NCI-H2081 (cell line): ENCODE measurements at regions not wholly inside any gene's neighbourhood (a gene's known extent, or its start where the extent isn't known, plus 50 kb on each side); places are given as distances from the start of the nearest gene placed in this dataset.
"Not testable (repeated sequence)": the region's sequence is repeated elsewhere in the genome, so short reads cannot be mapped to it uniquely, and the experiment has no call there.

Experiments used
- DNase-seq, 2 experiments: peaks; one replicate each; lab custom pipeline; 2025; lab: John Stamatoyannopoulos, UW

DNA sequence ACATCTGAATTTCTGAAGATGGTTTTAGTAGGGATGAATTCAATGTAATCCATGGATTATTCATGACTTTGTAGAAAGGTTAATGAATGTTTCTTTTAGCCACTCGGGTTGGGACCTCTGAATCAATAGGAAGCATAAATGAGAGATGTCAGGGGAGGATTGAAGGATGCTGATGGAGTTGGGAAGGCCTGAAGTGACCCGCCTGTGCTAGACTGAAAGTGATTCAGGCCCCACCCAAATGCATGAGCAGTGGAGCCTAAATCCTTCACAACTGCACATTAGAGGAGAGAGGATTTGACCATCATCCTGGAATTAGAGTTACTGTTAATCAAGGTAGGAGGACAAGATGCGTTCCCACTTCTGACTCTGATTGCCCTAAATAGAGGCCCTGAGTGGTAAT lies 162.2 kb upstream of the PTPN20 start:
- DNase-seq: not testable (repeated sequence)

DNA sequence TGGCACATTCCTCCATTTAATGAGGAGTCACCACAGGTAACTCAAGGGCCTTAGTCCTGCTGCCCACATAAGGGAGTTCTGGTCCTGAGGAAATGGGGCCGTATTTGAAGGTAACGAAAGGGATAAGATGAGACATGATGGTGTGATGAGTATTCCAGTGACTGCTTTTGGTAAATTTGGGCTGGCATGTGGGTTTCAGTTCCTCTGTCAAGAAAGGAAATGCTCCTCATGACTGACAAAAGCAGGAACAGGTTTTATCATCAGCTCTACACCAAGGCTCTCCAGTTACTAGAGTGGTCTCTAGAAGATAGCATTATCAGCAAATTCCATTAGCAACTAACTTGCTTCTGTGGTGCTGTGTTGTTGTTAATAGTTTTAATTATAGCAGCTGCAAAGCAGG lies 161.8 kb upstream of the PTPN20 start:
- not testable (repeated sequence) for DNase-seq

DNA sequence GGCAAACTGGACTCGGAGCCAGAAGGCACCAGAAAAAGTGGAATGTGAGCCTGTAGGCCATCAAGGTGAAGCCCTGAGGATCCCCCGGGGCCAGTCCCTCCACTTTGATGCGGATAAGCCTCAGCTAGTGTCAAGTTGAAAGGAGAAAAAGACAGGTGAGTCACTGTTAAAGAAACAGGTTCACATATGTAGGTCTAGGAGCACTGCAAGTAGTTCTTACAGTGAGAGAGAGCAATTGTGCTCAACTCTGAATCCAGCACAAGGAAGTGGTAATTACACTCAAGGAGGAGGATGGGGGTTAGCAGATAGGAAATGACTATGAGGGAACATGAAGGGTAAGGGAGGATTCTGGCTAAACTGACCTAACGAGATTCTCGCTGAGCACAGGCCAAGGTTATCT lies 157.5 kb upstream of the PTPN20 start:
- DNase-seq: not testable (repeated sequence)

DNA sequence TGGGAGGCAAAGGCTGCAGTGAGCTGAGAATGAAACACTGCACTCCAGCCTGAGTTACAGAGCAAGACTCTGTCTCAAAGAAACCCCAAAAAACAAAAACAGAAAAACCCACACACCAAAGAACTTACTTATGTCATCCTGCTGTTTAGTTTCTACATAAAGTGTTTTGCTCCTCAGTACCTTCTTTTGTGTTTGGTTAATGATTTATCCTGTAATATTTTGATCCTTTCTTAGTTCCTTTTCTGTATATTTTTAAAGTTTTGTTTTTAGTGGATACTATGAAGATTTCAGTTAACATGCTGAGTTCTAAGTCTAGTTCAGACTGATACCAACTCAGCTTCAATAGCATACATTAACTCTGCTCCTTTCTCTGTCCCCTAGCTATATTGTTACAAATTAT lies 149.8 kb upstream of the PTPN20 start:
- DNase-seq: not testable (repeated sequence)

DNA sequence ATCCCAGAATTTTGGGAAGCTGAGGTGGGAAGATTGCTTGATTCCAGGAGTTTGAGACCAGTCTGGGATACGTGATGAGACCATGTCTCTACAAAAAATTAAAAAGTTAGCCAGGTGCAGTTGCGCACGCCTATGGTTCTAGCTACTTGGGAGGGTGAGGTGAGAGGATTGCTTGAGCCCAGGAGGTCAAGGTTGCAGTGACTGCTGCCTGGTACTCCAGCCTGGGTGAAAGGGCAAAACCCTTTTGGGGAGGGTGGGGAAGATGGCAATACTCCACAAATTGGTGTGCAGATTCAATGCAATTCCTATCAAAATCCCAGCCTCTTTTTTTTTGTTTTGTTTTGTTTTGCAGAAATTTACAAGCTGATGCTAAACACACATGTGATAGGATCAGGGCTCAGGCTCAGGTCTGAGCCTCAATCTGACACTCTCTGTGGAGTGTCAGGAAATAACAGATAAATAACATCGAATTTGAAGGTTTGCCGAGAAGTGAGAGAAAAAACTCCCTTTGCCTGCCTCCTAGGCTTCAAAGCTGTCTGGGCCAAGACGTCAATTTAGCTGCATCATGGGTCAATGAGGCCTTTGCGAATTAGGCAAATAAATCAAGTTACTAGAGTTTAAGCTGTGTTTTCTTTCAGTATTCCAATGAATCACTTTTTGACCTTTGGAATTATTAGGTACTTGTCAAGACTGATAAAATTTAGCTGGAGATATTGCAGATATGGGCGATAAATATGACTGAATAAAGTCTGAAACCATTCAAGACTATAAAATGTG lies 142.5 kb upstream of the PTPN20 start:
- DNase-seq: not testable (repeated sequence)

GRCh38 chr10:46773178-46773896 lies 137.9 kb upstream of the PTPN20 start:
- DNase-seq: not testable (repeated sequence)

DNA sequence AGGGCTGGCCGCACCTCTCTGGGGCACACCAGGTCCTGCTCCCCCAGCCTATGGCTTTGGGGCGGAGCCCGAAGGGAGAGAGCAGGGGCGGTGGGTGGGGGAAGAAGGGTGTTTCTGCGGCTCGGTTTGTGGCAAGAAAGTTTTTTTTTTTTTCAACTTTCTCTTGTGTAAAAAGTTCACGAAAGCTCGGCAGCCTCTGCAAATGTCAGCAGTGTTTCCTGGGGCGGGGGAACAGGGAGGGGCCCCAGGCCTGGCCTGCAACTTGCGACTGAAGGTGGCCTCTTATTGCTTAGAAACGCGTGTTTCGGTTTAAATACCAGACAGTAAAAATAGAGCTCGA lies 137.4 kb upstream of the PTPN20 start:
- DNase-seq: not testable (repeated sequence)

DNA sequence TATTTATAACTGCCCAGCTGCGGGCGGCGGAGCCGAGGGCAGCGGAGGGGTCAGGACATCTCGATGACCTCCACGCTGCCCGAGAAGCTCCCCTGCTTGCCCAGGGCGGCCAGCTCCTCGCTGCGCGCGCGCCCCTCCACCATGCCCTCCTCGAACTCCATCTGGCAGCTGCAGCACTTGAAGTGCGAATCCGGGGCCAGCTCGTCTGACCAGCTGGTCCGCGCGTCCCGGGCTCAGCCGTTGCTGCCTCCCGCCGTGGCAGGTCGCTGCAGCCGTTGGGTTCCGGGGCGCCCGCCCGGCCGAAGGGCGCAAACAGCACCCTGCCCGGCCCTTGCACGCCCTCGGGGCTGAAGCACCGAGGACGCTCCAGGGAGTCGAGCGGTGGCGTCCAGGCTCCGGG lies 136.9 kb upstream of the PTPN20 start:
- DNase-seq: not testable (repeated sequence)

DNA sequence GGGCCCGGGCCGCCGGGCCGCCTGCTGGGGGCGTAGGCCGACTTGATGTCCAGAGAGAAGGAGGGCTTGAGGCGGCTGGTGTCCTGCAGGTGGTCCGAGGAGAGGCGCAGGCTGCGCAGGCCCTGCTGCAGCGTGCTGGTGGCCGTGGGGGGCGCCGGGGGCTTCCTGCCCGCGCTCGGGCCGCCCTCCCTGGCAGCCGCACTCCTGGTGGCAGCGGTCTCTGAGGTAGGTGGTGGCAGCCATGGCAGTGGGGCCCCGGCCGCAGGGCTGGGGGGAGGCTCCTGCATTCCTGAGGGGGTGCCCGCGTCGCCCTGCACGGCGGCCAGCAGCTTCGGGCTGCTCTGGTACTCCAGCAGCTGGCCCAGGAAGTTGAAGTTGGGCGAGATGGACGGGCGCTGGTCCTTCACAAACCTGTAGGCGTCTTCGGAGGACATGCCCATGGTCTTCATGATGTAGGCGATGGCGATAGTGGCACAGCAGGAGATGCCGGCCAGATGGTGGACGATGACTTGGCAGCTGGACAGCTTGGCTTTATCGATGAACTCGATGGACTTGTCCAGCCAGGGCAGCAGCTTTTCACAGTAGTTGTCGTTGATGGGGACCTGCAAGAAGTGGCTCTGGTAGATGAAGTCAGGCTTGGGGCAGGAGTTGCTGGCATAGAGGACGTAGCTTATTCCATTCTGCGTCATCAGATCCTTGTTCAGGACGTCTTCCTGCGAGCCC lies 136.1 kb upstream of the PTPN20 start:
- DNase-seq: not testable (repeated sequence)

DNA sequence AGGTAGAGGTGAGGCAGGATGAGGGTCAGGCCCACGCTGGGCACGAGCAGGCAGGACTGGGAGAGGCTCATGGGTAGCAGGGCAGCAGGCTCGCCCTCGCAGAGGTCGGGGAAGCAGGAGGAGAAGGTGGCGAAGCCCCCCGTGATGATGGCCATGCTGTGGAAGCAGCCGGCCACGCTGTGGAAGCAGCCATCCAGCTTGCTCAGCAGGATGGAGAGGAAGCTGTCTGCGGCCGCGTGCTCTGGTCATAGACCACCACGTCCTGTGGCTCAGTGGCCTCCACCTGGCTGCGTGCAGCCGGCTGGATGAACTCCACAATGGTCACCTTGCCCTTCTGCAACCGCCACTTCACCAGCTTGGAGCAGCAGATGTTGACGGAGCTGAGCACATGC lies 135.6 kb upstream of the PTPN20 start:
- DNase-seq: not testable (repeated sequence)

DNA sequence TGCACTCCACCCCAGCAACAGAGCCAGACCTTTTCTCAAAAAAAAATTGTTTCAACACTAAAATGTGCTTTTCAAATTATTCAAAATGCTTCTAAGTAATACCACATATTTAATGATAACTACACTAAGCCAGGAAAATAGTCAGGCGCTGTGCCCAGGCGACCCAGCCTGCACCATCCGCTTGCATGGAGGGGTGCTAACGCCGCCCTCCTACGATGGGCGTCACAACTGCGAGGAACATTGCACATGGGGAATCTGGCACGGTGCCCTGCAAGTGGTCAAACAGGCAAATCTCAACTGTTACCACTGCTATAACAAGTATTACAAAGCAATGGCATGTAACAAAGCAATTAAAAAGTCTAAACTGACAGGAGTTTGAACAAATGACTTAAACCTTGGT lies 131.7 kb upstream of the PTPN20 start:
- DNase-seq: peak in 1 of 2 experiments; percentile 11

- DNase-seq: not testable (repeated sequence)
Observed at GRCh38 chr10:46780164-46780563, 131.1 kb upstream of the PTPN20 start.

DNA sequence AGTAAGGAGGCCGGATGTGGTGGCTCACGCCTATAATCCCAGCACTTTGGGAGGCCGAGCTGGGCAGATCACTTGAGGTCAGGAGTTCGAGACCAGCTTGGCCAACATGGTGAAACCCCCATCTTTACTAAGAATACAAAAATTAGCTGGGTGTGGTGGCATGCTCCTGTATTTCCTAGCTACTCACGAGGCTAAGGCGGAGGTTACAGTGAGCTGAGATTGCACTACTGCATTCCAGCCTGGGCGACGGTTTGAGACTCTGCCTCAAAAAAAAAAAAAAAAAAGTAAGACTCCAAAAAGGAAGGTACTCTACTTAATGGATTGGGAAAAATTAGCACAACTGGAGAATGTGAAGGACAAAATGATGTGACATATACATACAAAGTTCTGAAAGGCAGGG lies 130.2 kb upstream of the PTPN20 start:
- DNase-seq: not testable (repeated sequence)

GRCh38 chr10:46782001-46782874 lies 129.0 kb upstream of the PTPN20 start:
- not testable (repeated sequence) for DNase-seq

DNA sequence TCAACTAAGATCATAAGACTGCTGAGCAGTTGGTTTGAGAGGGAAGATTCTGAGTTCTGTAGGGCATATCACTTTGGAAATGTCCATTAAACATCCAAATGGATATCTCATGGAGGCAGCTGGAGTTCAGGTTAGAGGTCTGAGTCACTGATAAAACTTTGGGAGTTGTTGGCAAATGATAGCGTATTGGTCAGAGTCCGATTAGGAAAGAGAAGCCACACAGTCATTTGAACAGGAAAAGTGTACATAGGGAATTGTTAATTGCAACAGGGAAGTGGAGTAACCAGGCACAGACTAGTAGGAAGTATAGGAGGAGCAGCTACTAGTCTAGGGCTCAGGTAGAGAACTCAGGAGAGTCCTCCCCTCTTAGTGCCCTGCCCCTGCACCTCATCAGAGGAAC lies 126.6 kb upstream of the PTPN20 start:
- DNase-seq: not testable (repeated sequence)

GRCh38 chr10:46786125-46786517 lies 125.1 kb upstream of the PTPN20 start:
- not testable (repeated sequence) for DNase-seq

DNA sequence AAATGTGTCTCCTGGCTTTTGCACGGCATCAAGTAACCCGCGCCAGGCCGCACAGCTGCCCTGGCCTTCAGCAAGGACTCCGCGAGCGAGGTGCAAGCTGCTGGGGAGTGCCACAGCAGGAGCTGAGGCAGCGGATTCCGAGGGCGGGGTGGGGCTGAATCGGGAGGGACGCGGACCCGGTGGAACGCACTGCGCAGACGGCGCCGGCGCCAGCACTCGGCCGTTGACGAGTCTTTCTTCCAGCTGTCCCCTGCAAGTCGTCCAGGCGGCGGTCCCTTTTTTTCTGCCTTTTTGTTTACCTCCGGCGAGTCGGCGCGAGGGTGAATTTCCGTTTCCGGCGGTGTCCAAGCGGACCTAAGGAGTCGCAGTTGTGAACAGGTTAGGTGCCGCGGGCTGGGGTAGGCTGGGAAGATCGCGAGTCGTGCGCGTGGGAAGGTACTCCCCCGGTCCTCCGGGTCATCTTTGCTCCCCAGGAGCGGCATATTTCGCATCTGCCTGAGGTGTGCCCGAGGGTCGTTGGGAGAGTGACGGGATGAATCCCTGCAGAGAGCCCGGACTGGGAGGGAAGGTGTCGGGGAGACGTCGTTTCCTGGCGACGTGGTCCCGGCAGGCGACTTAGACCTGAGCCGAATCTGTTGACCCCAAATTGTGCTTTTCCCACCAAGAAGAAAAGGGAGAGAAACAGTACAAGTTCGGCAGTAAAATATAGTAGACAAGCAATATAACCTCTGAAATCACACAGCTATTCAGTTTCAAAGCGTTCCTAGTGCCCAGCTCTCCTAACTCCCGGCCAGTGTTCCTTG lies 124.5 kb upstream of the PTPN20 start:
- peak; percentile 71 to 81 for DNase-seq

GRCh38 chr10:46787321-46787615 lies 124.0 kb upstream of the PTPN20 start:
- peak in 1 of 2 experiments; percentile 12 for DNase-seq

- DNase-seq: not testable (repeated sequence)
Observed at GRCh38 chr10:46792657-46793357, 118.4 kb upstream of the PTPN20 start.

DNA sequence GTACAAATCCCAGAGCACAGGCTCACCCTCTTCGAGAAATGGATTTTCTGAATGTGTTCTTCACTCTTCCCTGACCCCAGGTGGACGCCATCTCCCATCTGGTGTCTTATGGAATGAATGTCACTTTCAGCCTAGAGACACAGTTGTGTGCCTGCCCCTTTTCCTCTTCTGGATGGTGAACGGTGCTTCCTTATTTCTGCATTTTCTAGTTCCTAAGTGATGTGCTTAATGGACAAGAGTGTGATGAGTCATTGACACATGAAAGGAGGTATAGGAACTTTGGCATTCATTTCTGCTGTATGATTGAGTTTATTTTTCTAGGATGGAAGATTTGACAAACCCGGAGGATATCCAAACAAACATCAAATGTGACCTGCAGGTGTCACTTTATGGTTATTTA lies 114.9 kb upstream of the PTPN20 start:
- DNase-seq: not testable (repeated sequence)
